HG03571 (cell line): ENCODE measurements at regions not wholly inside any gene's neighbourhood (a gene's known extent, or its start where the extent isn't known, plus 50 kb on each side); places are given as distances from the start of the nearest gene placed in this dataset.

Source experiments
- ATAC-seq: cut with Tn5 transposase; IDR thresholded peaks from one replicate; pipeline ENCODE4 v1.9.1; 2021; ENCODE audit not compliant: unreplicated experiment

DNA sequence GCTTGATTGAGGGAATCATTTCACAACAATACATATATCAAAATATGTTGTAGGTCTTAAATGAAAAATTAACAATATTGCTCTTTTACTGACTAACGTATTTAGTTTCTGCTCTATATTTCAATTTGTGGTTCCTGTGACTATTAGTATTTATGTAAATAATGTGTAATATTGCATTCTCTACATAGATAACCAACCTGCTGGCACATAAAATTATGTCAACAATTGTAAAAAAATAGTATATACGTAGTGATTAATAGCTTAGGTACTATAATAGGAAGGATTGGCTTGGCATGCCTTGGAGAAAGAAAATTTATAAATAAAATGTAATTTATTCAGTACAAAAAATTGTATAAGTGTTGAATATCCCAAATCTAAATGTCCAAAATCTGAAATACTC lies 1336.1 kb downstream of the PCDH9 start:
- ATAC-seq, result no peak

DNA sequence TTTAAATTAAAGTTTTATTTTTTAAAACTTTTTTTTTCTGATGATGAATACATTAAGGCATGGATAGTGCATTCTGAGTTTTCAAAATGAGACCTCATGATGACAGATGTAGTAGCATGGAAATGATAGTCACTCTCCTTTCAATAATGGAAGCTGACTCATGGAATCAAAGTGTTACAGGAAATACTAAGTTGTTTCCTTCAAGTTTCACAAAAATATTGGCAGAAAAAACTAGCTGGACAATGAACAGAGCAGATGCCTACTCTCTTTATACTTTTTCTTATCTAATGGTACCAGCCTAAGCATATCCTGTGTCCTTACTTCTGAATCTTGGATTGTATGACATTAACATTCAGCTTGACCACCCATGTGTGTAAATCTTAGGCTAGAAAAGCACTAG lies 1337.3 kb downstream of the PCDH9 start:
- ATAC-seq, result no peak

DNA sequence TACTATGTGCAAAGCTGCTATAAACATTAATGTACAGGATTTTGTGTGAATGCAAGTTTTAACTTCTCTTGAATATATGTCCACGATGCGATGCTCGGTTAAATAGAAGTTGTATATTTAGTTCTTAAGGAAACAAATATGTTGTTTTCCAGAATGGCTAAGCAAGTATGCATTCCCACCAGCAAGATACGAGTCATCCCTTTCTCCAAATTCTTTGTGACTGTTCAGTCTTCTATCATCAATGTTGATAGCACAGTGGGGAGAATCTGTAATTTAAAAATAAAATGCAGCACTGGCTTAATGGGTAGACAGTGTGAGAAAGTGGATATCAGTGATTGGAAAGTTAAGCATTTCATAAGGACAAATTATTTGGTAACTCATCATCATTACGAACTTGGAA lies 1340.8 kb downstream of the PCDH9 start:
- ATAC-seq, result no peak

DNA sequence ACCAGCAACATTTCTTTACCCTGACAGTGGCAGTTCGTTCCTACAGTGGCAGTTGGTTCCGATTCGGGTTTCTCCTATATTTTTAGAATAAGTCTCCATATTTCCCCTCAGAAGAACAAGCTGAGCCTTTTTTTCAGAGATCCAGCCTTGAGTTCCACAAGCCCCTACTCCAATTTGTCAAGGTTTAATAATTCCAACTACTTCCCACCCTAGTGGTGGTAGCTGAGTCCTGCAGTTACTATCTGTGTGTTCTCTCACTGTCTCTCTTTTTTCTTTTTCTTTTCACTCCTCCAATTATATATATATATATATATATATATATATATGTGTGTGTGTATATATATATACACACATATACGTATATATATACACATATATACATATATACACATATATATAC lies 1347.3 kb downstream of the PCDH9 start:
- ATAC-seq, result no peak

DNA sequence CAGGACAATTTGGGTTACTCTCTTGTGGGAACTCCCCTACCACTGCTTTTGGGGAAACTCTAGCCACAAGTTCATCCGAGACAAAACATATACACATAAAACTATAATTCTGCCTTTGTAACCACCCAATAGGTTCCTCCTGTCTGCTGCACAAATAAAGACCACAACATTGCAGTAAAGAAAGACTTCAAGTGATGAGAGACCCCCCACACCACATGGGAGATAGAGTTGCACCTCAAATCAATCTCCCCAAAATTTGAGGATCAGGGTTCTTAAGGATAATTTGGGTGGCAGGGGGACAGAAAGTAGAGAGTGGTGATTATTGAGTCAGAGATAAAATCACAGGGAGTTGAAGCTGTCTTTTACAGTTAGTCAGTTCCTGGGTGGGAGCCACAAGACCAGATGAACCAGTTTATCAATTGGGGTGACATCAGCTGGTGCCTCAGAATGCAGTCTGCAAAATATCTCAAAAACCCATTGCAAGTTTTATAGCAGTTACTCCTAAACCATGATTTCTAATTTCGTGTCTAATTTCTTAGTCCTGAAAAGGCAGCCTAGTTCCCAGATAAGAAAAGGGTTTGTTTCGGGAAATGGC lies 1348.5 kb downstream of the PCDH9 start:
- ATAC-seq, result no peak

DNA sequence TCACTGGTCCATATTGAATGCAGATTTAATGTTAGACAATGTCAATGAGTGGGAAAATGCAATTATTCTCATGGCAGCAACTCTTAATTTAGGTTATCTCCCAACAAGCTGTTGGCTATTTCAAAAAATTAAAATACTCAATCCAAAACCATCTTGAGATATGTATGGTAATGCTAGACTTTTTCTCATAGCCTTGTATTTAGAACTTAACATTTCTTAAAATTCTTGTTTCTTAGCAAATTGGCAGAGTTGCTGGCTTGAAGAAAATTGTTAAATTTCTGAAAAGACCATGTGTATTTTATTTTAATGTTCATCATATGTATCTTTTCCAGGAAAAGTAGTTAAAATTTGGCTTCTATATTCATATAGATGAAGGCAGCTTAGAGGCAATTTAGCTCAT lies 1355.1 kb downstream of the PCDH9 start:
- ATAC-seq, result no peak

DNA sequence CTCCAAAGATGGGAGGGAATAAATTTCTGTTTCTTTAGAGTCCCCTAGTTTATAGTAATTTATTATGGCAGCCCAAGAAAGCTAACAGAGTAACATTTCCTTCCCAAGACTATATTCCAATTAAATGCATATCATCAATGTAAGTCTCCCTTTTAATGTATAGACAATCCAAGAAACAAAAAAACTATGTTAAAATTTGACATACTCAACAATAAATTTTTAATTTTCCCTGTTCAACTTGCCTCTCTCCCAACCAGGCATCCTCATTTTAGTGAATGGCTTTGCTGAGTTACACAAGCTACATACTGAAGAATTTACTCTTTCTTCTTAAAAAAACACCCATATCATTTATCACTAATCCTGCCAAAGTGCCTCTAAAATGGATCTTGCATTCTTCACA lies 1357.7 kb downstream of the PCDH9 start:
- no peak for ATAC-seq

DNA sequence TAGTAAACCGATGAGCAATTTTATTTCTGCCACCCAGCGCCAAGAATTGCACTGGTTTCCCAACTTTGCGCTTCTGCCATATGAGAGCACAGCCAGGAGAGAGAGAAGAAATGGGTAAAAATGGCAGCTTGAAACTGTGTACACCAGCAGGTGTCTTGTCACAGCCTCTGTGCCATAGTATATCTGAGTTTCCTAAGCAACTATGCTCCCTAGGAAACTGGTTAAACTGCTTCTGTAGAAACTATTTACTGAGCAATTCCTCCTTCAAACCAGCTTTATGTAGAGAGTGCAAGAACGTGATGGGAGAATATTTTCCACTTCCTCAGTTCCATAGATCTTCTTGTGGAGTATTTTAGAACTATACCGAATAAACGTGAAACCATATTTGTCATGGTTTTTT lies 1361.3 kb downstream of the PCDH9 start:
- no peak for ATAC-seq

DNA sequence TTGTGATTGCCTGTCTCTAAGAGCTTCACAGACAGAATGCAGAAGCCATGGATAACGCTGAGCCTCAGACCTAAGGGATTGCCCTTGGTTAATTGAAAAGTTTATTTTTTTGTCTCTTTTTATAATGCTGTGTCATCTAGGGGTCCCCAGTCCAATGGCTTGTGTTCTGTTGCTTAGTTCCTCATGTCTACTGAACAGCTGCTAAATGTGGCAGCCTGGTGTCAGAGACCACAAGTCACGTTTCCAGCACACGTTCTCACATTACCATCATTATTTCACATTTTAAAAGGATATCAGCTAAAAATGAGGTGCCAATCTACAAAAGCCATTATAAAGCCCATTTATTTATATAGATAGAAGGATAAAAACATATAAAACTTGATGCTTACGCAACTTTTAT lies 1362.0 kb downstream of the PCDH9 start:
- no peak for ATAC-seq

DNA sequence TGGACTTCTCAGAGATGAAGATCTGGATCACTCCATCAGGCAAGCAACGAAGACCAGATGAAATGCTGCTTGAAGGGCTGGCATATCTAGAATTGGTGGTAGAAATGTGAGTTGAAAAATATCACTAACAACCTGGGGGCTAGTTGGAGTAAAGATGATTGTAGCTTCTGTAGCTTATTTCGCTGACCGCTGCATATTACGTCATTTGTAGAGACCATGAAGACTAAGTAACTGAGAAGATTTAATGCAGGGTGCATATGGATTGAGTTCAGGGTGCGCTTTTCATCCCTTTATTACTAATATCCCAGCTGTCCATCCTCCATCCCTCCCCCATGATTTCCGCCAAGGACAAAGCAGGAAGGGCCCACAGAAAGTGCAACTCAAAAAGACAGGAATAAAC lies 1364.0 kb downstream of the PCDH9 start:
- ATAC-seq, result no peak

DNA sequence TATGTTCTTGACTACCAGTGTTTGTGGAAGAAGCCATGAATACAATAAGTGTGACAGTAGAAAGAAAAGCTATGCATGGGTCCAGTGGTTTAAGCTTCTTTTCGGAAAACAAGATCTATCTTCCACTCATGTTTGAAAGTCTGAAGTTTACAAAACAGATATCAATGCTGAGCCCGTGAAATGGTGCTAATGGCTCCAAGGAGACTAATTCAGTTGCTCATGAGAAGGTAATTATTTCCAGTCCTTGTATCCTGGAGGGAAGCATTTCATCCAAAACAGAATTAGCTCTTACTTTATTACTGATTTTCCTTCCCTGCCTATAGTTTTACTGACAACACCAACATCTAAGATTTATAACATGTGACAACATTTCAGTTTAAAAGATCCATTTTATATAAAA lies 1364.9 kb downstream of the PCDH9 start:
- no peak for ATAC-seq

DNA sequence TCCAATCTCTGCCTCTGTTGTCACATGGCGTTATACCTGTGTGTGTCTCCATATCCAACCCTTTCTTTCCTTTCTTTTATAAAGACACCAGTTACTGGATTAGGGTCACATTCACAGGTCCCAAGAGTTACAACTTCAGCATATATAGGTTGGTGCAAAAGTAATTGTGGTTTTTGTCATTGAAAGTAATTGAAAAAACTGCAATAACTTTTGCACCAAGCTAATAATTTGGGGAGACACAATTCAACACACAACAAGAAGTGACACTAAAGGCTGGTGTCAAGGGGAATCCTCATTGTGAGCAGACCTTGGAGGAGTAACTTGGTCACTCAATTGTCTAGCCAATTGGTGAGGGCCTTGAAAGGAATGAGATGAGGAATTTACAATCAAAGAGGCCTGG lies 1366.1 kb downstream of the PCDH9 start:
- ATAC-seq, result no peak

DNA sequence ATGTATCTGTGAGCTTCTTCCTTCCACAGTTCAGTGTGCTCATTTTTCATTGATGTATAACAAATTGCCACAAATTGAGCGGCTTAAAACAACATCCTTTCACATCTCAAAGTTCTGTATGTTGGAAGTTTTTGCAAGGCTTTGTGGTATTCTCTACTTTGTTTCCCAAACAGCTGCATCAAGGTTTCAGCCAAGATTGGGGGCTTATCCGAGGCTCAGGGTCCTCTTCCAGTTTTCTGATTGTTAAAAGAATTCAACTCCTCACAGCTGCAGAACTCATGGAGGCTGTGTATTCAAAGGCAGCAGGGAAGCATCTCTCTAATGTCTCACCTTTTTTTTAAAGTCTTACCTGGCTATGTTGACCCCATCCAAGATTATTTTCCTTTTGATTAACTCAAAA lies 1369.8 kb downstream of the PCDH9 start:
- no peak for ATAC-seq

DNA sequence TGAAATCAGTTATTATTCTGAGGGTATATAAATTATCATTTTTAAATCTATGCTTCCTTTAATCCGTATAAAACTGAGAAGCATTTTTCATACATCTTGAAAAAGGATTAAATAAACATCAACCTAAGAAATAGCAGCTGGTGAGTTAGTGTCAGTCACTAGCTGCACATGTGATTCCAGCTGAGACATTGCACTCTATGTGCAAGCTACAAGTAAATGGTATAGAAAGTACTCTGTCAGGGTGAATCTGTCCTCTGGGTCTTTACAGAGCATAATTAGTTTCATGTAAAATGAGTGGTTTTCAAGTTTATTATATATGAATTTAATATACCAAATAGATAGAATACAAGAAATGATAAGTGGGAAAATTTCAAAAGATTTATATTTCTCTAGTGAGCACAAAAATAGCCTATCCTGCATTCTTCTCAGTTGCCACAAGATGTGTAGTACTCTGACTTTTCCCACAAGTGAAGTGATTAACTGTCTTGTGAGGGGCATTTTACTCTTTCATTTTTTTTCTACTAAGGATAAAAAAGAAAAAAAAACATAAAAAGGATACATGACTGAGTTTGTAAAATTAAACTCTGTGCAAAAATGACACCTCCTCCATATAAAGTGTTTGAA lies 1372.1 kb downstream of the PCDH9 start:
- no peak for ATAC-seq

DNA sequence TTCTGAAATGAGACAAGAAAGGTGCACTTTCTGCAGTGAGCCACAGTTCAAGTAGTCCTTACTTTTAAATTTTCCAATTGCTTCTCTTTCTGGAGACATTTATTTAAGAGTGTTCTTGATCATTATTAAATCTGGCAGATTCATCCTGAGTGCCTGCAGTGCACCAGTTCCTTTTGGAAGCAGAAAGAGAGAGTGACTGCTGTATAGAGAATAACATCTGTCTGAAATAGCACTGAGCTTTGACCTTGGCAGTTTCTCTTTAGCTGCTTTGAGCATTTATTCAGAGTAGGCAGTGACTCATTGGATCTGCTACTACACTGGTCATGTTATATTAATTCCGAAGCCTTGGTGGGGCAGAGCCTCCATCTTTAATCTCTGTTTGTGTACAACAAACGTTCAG lies 1373.7 kb downstream of the PCDH9 start:
- ATAC-seq, result no peak

DNA sequence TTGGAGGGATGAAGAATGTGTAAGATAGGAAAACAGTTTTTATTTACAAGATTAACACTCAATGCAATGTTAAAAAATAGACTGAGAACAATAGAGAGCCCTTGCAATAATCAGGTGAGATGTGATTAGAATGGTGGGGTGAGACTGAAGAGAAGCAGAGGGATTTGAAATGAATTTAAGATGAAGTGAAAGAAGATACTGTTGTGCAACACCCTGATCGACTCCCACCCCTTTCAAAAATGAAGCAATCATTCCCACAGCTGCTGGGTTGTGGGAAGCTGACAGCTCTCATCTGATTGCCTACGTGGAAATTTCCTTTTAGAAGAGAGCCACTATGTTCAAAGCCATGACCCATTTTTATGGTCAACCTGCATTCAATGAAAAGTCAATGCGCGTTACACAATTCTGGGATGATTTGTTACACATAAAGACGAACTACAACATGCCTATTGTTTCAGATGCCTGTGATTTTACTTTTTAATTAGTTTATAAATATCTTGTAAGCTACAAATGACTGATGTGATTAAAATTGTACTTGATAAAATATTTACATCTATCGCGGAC lies 1374.8 kb downstream of the PCDH9 start:
- no peak for ATAC-seq

DNA sequence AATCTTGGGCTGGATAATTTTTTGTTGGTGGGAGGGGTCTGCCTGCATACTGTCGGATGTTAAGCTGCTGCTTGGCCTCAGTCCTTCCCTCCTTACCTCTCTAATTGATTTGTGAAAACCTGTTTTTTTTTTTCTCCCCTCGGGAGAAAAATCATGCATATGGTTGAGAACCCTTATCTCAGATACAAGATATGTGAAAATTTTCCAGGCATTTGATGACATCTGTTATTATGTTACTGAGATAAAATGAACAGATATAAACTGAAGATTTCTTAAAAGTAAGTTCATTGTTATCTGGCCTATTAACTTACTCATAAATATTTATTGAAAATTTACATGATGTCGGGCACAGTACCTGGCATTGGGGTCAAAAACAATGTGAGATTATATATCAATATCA lies 1375.7 kb downstream of the PCDH9 start:
- no peak for ATAC-seq

DNA sequence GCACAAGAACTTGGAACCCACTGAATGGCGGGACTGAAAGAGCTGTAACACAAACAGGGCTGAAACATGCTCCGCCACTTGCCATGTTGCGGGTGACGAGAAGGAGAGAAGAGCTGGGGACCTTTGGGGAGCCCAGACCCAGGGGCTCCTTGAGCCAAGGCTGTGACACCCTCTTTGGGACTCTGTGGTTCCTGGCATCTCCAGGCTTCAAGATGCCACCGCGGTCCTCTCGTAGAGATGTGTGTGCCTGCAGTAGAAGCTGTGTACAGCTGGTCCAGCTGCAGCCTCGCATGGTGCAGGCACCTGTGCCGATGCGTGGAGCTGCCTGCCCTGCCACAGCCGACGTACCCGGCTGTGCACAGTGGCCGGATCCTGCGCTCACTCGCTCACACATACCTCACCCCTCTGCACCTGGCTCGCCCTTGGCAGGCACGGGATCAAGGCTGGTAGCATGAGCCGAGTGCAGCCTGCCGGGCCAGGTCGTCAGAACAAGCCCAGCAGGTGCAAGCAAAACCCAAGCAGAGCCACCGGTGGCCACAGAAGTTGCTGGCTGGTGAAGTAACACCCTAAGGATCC lies 1385.8 kb downstream of the PCDH9 start:
- no peak for ATAC-seq

DNA sequence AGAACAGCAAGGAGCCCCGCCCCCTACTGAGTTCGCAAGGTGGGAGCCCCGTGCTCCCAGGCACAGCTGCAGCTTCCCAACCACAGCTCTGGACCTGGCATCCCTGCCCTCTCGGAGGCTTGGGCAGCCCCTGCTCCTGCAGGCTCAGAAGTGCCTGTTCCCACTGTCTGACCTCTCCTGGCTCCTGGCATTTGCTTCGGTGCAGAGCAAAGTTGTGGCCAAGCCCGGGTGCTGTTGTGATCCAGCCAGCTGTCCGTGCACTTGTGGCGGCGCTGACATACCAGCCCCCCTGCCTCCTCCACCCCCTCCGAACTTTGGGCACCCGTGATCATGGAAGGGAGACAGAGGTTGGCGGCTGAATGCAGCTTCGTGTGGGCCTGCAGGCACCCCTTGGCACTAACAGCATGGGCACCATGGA lies 1386.8 kb downstream of the PCDH9 start:
- no peak for ATAC-seq

DNA sequence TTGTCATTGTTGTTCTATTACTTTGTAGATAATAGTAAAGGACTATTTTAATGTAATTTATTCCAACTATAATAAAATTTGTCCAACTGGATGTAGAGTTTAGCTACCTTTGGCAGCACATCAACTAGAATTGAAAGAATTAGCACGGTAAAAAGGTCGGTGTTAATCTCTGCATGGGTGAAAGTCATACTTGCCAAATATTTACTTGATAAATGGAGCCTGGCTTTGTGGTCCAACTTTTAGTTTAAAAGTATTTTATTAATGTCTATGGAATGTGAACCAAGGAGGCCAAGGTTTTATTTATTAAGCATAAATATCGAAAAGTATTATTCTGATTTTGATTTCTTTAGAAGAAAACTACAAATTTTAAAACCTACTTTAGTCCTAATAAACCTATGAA lies 1389.0 kb downstream of the PCDH9 start:
- no peak for ATAC-seq

DNA sequence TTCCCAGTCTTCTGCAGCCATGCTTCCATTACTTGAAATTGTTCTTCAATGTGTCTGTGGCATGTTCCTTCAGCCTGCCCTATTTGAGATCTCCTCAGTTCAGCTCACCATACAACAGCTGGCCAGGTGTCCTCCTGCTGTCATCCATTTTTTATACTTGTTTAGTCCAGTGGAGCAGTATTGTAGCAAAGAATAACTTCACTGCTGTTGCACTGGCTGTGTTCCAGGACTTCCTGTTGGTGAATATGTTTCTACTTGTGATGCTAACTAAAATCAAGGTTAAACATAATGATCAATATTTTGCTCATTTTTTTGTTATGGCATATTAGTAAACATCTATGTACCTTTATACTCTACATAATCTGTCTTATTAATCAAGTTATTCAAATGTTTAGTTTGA lies 1394.1 kb downstream of the PCDH9 start:
- no peak for ATAC-seq

DNA sequence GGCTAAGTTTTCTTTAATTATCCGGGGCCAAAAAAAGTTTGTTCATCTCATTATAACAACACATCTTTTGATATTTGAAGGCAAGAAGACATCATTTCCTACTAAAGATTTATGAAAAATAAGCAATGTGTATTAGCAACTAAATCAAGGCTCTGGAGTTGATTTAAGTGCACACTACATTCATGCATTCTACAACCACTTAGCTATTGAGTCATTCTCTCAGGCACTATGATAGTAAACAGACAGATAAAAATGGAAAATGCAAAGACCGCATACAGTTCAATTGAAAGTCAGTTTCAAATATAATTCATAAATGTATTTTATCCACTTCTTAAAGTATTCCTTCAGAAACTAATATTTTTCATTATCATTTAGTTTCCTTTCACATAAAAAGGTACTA lies 1395.2 kb downstream of the PCDH9 start:
- ATAC-seq, result no peak
